ENCODE measurements at regions not wholly inside any gene's neighbourhood (a gene's known extent, or its start where the extent isn't known, plus 50 kb on each side); places are given as distances from the start of the nearest gene placed in this dataset.

DNA sequence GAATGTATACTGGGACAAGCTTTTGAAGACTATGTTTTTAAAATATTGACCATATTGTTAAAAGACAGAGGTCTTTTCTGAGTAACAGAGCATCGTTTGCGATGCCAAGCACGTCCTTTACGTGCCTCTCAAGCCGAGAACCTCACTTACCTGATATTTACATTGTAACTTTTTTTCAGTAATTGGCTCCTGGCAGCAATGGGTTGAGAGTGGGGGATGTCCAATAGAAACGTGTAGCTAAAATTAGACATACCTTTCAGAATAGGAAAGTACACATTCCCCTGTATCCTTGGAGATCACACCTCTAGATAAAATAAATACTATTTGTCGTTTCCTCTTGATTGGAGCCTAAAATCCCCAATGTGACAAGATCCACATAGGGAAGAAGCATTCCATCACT is 222.2 kb upstream of the RGS6 start:
- DNase-seq (ENCODE audit: low spot score in 2 of 2): no peak

DNA sequence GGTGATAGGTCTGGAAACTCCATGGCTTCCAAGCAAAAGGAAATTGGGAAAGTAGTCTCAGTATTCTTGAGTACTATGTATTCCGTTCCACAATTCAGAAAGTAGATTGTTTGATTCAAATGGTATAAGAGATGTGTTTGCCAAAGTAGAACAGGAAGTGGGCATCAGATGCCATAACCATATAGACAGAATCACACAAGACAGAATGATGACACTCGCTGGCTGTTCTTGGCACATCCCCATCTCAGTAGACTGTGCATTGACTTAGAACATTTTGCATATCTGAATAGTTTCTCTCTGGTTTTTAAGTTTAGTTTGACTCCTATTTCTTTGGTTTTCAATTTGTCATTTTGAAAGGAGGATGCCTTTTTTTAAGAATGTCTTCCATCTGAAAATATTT is 221.1 kb upstream of the RGS6 start:
- TF ChIP-seq POLR2A (IDR thresholded peaks at IDR 0.05): no peak
- TF ChIP-seq, protein P1, sequence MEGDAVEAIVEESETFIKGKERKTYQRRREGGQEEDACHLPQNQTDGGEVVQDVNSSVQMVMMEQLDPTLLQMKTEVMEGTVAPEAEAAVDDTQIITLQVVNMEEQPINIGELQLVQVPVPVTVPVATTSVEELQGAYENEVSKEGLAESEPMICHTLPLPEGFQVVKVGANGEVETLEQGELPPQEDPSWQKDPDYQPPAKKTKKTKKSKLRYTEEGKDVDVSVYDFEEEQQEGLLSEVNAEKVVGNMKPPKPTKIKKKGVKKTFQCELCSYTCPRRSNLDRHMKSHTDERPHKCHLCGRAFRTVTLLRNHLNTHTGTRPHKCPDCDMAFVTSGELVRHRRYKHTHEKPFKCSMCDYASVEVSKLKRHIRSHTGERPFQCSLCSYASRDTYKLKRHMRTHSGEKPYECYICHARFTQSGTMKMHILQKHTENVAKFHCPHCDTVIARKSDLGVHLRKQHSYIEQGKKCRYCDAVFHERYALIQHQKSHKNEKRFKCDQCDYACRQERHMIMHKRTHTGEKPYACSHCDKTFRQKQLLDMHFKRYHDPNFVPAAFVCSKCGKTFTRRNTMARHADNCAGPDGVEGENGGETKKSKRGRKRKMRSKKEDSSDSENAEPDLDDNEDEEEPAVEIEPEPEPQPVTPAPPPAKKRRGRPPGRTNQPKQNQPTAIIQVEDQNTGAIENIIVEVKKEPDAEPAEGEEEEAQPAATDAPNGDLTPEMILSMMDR (IDR thresholded peaks at IDR 0.05): no peak
- no peak for DNase-seq (ENCODE audit: low spot score in 2 of 2)
- WGBS, 2 donors: 88 to 90% methylated on average over 2 of the region's 2 CpGs
- H3K4me3 ChIP-seq (ENCODE audit: low read depth, poor library complexity, severe bottlenecking): no peak overlapping the region
- intact Hi-C loops (cut with DNase I; ENCODE audit: low total_unique reads): no loop called here

More for the DNA sequence above, 222.2 kb upstream of the RGS6 start:
- WGBS, 2 donors: 78 to 88% methylated on average over 7 of the region's 7 CpGs
- H3K4me3 ChIP-seq (ENCODE audit: low read depth, poor library complexity, severe bottlenecking): no peak overlapping the region
- no peak for TF ChIP-seq POLR2A (IDR thresholded peaks at IDR 0.05)
- TF ChIP-seq, protein P1 (IDR thresholded peaks at IDR 0.05): no peak
- intact Hi-C loops (cut with DNase I; ENCODE audit: low total_unique reads): no loop called here

DNA sequence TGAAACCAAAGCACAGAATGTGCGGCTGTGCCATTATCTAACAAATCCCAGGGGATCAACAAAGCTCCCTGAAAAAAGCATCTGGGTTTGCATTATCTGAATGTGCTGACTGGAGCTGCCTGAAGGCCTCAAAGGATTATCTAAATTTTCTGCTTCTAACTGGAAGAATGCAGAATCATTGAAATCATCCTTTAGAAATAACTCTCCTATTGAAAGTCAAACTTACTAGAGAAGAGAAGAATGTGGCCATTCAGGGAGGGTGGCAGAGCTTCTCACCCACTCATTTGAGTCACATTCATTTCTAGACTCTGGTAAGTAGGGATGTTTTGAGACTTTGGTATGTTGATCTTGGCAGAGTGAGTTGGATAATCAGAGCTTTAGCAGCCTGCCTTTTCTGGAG is 220.6 kb upstream of the RGS6 start:
- no peak overlapping the region for H3K4me3 ChIP-seq (ENCODE audit: low read depth, poor library complexity, severe bottlenecking)
- TF ChIP-seq, protein P1 (IDR thresholded peaks at IDR 0.05): no peak
- no peak for TF ChIP-seq POLR2A (IDR thresholded peaks at IDR 0.05)
- 59 to 73% methylated on average over 1 of the region's 1 CpG for WGBS, 2 donors
- DNase-seq (ENCODE audit: low spot score in 2 of 2): no peak
- intact Hi-C loops (cut with DNase I; ENCODE audit: low total_unique reads): no loop called here

DNA sequence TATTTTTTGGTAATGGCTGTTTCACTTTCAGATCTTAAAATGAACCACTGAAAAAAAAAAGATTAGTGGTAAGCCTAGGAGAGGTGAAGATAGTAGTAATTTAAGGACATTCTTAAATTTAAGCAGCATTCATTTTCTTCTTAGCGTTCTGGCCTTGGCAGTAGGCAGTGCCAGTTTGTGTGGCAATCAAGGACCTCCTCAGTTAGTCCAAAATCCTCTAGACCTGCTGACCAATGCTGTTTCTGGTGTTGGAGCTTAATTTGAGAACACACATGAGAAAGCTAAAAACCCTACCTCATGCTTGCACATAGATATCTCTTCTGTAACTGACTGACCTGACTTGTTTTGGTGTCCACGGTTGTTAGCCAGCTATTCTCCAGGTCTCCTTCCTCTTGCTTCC is 219.8 kb upstream of the RGS6 start:
- no peak overlapping the region for H3K4me3 ChIP-seq (ENCODE audit: low read depth, poor library complexity, severe bottlenecking)
- intact Hi-C loops (cut with DNase I; ENCODE audit: low total_unique reads): no loop called here
- no peak for DNase-seq (ENCODE audit: low spot score in 2 of 2)
- TF ChIP-seq POLR2A (IDR thresholded peaks at IDR 0.05): no peak
- TF ChIP-seq, protein P1 (IDR thresholded peaks at IDR 0.05): no peak
- WGBS, 2 donors: 81 to 88% methylated on average over 2 of the region's 2 CpGs

DNA sequence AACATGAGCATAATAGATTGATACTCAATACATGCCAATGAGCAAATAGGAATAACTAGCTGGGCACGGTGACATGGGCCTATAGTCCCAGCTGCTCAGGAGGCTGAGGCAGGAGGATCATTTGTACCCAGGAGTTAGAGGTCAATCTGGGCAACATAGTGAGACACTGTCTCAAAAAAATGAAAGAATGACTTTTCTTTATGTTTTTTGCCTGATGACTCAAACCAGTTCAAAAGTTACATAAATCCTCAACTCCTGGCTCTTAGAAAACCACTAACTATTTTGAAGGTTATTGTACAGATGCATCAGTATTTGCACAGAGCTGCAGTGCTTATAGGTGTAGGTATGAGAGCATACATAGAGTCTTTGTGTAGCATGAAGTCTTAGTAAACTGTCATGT is 219.2 kb upstream of the RGS6 start:
- 92 to 96% methylated on average over 1 of the region's 1 CpG for WGBS, 2 donors
- H3K4me3 ChIP-seq (ENCODE audit: low read depth, poor library complexity, severe bottlenecking): no peak overlapping the region
- TF ChIP-seq, protein P1 (IDR thresholded peaks at IDR 0.05): no peak
- TF ChIP-seq POLR2A (IDR thresholded peaks at IDR 0.05): no peak
- intact Hi-C loops (cut with DNase I; ENCODE audit: low total_unique reads): no loop called here
- no peak for DNase-seq (ENCODE audit: low spot score in 2 of 2)

DNA sequence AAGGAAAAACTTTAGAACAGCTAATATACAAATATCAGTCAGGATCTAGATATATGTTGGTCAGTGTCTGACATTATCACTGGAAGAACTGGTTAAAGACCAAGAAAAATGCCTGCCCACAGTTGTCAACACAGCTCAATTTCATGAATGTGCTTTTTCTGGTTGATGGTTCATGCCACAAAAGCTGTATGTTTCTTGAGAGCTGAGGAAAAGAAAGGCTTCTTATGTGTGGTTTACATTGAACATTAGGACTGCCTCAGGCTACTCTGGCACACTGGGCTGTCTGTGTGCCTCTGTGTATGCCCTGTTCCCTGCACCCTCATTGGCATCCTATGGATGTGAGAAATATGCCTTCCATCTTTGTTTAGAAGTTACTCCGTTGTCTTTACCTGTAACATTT is 218.8 kb upstream of the RGS6 start:
- intact Hi-C loops (cut with DNase I; ENCODE audit: low total_unique reads): no loop called here
- WGBS, 2 donors: 72 to 75% methylated on average over 1 of the region's 1 CpG
- DNase-seq (ENCODE audit: low spot score in 2 of 2): no peak
- H3K4me3 ChIP-seq (ENCODE audit: low read depth, poor library complexity, severe bottlenecking): no peak overlapping the region
- no peak for TF ChIP-seq POLR2A (IDR thresholded peaks at IDR 0.05)
- TF ChIP-seq, protein P1 (IDR thresholded peaks at IDR 0.05): no peak

Measured in lower leg skin (tissue), 4 donors.